DND-41 (cell line): ENCODE measurements at regions not wholly inside any gene's neighbourhood (a gene's known extent, or its start where the extent isn't known, plus 50 kb on each side); places are given as distances from the start of the nearest gene placed in this dataset.

Experiments used
- CTCF ChIP-seq: IDR thresholded peaks from 2 replicates; pipeline ENCODE4 v1.5.1; 2012; ENCODE audit warnings: borderline replicate concordance, low read length, moderate library complexity, mild to moderate bottlenecking; ENCODE audit not compliant: poor library complexity, severe bottlenecking; ENCODE audit errors: extremely low read depth
- EZH2 ChIP-seq: IDR thresholded peaks from 3 replicates; pipeline ENCODE4 v1.6.1; 2012; ENCODE audit warnings: borderline replicate concordance, low read depth, mild to moderate bottlenecking, moderate library complexity, low read length, inconsistent platforms; ENCODE audit not compliant: severe bottlenecking

- no peak for TF ChIP-seq CTCF
- no peak for TF ChIP-seq EZH2
Observed at GRCh38 chr12:92223481-92223880, 77.8 kb upstream of the BTG1 start.
